Skin of body (tissue), 1 donor: ENCODE measurements at regions not wholly inside any gene's neighbourhood (a gene's known extent, or its start where the extent isn't known, plus 50 kb on each side); places are given as distances from the start of the nearest gene placed in this dataset.
"Not testable (repeated sequence)": the region's sequence is repeated elsewhere in the genome, so short reads cannot be mapped to it uniquely, and the experiment has no call there.

Experiments used
- DNase-seq: peaks from one replicate; lab custom pipeline; 2025; lab: John Stamatoyannopoulos, UW

DNA sequence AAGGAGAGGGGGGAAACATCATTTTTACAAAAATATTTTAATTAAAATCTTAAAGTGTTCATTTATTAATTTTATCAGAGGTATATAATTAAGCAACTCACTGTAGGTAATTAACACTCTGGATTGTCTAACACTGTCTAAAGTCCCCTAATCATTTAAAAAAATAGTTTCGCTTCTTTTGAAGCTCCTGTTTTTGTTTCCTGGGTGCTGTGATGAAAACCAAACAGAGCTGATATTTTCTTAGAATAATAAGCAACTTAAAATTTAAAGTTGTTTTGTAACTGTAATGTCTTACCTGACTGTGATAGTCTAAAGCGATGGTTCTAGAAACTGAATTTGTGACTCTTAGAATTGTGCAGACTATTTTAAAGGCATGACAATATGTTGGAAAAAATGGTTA is 961.0 kb downstream of the GATA3 start:
- DNase-seq = no peak

DNA sequence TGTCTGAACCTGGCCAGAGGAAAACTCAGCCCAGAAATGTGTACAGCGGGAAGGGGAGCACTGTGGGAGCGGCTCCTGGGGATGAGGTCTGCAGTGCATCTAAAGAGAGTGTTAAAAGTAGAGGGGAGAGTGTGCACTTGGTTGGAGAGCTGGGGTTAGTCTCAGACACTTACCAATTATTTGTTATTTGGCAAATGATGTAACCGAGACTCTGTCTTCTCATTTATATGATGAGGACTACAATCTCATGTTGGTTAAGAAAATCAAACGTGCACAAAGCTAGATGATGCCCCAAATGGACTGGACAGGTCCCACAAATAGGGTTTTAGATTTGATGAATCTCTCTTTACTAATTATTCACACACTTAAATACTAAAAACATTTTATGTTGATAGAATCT is 962.4 kb downstream of the GATA3 start:
- no peak for DNase-seq

DNA sequence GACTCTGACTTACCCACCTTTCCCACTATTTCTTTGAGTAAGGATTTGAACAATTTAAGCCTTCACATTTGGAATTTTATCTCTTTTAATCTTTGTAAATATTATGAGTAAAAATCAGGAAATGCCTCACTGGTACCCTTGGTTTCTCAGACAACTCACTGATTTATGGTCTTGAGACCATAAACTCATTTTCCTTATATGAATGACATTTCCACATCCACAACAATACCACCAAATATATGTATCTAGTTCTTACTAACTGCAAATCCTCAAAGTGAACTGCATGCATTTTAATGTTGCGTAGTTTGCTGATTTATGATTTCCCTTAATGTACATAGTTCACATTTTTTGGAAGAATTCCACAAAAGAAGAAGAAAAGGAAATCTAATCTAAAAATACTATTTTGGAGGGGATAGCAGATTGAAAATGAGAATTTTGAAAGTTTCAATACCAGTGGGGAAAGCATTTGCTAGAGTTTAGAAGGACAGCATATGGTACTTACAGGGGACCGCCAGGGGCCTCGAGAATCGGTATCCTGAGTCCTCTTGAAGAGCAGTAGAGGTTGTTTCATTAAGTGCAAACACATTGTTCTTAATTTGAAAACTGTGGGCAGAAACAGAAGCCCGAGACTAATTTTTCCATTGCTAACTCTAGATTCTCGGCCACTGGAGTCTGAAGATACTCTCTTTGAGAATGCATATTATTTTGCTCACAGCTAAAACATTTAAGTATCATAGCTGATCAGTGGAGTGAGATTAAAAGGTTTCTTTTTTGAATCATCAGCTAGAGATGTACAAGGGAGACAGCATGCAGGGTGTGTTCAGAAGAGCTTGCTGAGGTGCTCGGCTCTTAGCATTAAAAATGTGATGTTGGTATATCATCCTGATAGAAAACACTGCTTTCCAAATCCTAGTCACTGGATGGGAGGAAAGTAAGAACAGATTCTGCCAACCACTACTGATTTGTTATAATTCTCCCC is 964.0 kb downstream of the GATA3 start:
- no peak for DNase-seq

DNA sequence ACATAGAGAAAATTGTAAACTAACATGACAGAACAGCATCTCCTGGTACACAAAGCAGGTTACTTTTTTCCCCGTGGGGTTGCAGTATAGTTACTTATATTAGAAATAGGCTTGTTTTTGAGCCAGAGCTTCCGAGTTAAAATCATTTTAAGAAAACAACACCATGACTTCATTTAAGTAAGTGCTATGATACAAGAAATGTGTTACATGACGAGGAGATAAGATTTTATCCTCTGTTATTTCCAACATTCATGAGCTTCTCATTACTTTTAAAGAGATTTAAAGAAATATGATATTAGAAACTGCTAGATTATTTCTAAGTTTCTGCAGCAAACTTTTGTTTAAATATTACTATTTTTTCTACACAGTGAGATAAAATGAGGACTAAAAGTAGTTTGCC is 968.7 kb downstream of the GATA3 start:
- no peak for DNase-seq

DNA sequence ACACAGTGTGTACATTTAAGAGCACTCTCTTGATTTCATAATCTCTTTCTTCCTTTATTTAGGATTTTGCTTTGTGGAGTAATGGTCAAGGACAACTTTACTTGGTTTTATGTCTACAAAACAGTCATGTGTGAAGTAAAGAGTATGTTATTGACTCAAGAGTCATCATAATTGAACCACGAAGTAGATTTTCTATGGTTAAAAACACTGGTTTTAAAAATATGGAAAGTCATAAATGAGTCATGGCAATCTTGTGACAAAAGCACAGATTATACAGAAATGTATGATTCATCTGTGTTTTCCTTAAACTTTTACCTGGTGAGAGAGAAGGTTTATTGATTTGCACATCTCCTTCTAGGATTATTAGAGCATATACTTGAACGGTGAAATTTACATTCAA is 969.7 kb downstream of the GATA3 start:
- DNase-seq = no peak

DNA sequence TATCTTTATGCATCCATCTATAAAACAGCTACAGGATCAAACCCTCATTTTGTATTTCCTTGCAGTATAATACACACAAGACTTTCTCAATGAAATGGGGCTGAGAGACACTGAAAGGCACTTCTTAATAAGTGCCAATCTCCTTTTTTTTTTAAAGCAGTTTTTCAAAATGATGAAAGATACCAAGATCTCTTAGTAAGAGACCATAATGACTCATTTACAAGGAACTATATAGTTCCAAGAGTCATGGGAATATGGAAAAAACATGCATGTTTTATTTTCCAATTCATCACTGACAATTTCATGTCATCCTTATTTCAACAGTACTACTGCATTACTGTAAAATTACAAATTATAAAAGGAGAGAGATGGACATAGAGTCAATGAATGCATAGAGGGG is 973.7 kb downstream of the GATA3 start:
- DNase-seq = no peak

DNA sequence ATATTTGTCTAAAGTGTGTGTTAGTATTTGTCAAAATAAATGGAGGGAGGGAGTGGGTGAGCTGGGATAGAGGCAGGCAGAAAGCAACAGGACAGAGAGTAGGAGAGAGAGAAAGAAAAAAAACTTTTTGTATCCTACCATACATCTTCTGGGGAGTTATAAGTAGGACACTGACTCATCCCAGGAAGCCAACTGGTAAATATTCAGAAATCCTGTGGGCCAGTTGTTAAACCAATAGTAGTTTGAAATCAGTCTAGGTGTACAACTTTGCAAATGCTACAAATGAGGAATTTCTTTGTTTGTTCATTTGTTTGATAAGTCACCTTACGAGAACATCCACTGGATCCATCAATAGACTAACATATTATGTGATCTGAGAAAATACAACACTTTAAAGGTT is 980.9 kb downstream of the GATA3 start:
- DNase-seq = no peak

DNA sequence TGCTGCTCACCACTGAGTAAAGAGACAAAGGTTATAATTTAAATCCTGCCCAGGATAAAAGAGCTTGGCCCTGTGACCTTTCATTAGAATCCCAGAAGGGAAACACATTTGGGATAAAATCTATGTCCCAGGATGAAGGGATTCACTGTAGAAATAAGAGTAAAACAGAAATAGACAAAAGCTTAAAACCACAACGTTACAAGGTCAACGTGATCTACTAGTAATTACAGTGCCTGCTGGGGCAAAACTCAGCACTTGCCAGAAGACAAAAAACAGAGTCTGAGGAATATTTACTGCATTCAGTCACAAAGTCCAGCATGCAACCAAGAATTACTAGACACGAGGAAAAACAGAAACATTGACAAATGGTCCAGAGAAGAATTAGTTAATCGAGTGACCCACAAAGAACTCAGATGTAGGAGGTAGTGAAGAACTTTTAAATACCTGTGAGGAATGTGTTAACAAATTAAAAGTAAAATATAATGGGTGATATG is 982.3 kb downstream of the GATA3 start:
- DNase-seq = no peak

DNA sequence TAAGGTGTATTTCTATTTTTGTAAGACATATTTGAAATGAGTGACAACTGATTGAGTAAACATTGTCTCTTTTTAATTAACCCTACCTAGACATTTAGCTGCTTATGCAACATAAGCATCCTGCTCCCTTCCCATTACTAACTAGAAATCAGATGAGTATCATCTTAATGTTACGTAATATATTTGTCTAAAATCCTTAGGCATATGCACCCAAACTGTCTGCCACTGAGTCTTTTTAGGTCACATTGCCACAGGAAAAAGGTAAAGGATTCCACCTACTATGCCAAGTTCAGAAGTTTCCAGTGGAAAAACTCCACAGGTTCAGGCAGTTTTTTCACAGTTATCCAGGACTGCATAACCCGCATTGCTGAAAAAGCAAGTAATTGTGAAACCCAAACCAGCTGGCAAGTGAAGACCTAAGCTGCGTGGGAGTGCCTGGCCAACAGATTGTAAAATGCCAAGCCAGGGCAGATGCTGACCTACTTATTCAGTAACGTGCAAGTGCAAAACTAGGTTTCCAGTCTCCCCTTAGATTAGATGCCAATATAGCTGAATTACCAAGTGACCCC is 983.7 kb downstream of the GATA3 start:
- DNase-seq = no peak

DNA sequence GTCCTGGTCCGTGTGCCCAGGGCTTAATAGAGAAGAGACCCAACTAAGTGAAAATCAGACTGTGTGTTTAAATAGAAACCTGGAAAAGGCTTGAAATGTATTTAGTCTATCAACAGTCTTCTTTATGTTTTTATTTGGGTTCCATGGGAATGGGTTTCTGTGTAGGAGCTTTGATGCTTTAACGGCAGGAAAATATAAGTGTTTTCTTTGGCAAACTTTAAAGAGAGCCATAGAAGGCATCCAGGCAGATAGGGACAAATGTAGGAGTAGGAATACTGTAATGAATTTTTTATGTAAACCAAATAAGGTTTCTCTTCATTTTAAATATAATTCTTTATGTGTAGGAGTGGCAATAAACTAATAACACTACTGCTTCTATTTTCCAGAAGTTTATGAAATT is 989.0 kb downstream of the GATA3 start:
- DNase-seq = no peak

DNA sequence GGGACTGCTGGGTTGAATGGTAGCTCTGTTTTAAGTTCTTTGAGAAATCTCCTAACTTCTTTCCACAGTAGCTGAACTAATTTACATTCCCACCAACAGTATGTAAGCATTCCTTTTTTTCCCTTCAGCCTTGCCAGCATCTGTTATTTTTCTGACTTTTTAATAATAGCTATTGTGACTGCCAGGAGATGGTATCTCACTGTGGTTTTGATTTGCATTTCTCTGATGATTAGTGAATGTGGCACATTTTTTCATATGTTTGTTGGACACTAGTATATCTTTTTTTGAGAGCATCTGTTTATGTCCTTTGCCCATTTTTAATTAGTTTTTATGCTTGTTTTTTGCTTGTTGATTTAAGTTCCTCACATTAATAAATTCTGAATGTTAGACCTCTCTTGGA is 990.8 kb downstream of the GATA3 start:
- DNase-seq = no peak

DNA sequence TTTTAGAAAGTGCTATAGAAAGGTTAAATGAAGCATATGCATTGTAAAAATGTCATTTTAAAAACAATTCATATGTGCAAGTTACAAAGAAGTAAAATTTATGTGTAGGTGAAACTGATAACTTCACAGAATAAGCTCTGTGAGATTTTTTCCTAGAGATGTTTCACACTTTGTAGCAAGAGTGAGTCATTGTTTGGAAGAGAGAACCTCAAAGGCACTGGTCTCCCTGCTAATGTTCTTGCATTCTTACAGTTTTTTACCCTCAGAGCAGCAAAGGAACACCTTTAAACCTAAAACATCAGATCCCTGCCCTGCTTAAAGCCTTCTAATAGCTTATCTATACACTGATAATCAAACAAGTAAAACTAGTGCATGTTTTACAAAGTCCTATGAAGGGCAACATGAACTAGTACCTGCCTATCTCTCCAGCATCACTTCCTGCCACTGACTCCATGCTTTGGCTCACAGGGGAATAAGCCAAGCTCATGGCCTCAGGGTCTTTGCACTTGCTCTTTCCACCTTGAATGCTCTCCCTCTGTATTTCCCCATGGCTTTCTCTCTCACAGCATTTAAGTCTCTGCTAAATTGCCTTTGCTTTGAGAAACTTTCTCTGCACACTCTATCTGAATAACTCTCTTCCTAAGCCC is 997.0 kb downstream of the GATA3 start:
- no peak for DNase-seq

DNA sequence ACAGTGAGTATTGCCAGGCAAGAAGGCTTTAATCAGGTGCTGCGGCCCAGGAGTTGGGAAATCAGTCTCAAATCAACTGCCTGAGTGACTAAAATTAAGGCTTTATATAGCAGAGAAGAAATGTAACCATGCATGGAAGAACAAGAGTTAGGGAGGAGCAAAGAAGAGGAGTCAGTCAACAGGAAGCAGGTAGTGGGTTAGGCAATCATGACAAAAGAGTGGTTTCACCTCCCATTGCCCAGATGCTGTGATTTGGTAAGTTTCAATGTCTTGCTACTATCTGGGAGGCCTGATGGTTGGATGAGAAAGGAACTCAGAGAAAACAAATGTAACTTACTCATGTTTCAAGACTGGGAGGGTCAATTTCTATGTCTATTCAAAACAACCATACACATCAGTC is 998.3 kb downstream of the GATA3 start:
- DNase-seq = no peak

DNA sequence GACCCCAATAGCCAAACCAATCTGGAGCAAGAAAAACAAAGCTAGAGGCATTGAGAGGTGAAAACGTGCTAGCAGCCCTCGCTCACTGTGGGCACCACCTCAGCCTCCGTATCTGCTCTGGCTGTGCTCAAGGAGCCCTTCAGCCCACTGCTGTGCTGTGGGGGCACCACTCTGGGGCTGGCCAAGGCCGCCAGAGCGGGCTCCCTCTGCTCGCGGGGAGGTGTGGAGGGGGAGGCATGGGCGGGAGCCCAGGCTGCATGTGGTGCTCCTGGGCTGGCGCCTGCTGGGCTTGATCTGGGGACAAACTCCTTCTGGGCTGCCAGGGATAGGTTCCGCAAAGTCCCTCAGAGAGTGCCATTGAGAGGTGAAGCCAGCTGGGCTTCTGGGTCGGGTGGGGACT is 1002.0 kb downstream of the GATA3 start:
- DNase-seq = no peak

DNA sequence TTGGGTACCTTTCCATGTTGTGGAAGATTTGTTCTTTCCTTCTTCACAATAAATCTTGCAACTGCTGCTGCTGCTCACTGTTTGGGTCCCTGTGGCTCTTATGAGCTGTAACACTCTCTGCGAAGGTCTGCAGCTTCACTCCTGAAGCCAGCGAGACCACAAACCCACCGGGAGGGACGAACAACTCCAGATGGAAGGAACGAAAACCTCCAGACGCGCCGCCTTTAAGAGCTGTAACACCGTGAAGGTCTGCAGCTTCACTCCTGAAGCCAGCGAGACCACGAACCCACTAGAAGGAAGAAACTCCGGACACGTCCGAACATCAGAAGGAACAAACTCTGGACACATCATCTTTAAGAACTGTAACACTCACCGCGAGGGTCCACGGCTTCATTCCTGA is 1002.8 kb downstream of the GATA3 start:
- DNase-seq = not testable (repeated sequence)

DNA sequence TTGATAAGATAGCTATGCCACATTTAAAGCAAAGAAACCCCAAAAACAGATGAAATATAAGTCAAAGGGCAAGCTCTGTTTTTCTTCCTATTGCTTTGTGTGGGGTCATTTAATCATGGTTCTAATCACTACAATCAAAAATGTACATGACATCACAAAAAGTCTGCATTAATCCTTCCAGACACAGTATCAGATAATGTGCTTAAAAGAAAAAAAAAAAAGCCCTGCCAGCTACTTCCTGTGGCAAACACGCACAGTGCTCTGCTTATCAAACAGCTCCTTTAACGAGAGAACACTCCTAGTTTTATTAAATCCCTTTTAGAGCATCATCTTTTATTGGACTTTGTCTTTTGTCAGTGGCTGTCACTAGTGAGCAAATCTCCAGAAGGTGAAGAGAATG is 1005.8 kb downstream of the GATA3 start:
- no peak for DNase-seq

DNA sequence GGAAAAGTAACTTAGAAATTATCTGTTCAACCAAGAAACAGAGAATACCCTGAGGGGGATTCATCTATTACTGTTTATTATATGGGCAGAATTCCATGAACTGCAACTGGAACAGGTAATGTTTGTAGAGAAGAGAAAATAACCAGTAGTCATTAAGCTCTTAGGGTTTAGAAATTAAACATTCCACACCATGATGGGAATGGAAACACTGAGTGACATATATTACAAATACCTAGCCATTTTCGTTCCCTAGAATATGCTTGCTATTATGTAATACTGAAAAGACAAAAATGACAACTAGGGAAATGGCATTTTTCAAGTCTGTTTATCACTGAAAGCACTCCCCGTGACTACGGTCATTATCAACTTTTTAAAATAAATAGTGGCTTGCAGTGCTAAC is 1007.4 kb downstream of the GATA3 start:
- no peak for DNase-seq

DNA sequence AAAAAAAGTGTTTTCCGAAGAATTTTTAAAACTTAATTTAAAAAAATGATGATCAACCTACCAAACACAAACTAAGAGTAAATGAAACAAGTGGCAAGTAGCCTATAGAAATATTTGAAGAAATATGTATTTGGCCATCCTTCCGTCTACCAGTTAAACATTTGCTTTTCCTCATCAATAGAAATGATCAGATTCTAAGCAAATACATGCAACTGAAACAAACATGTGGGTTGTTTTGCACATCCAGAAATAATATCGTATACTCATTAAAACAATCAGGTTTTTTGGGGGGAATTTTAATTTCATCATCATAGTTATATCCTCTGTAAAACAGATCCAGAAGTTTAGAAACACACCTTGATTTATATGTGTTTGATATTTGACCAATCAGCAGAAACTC is 1011.7 kb downstream of the GATA3 start:
- DNase-seq = no peak

DNA sequence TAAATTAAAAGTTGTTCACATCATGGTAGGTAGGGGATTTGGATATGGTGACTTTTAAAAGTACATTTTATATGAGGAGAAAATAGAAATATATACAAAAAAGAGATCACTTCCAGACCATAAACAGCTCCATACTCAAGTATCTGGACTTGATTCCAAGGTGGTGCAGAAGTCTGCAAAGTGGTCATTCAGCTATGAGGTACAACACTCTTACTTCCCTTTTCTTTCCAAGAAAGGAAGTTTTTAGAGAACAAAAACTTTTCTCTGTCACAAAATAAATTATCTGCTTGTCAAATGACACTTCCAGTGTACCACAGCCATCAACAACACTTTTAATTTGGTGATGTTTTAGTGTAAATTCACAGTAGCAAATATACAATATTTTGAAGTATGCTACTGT is 1013.5 kb downstream of the GATA3 start:
- no peak for DNase-seq

DNA sequence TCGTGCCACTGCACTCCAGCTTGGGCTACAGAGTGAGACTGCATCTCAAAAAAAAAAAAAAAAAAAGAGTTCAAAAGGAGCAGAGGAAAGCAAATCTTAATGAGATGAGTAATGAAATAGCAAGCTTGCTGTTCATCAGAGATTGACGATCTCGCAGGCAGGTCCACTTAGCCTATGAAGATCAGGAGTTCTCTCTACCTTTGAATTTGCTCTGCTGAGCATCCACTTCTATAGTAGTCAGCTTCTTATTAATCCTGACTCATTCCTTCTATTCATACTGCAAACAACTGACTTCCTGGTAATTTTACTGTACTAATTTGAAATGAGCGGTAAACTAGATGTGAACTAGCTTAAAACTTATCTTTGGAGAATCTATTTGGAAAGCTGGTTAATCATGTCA is 1014.6 kb downstream of the GATA3 start:
- DNase-seq = no peak

DNA sequence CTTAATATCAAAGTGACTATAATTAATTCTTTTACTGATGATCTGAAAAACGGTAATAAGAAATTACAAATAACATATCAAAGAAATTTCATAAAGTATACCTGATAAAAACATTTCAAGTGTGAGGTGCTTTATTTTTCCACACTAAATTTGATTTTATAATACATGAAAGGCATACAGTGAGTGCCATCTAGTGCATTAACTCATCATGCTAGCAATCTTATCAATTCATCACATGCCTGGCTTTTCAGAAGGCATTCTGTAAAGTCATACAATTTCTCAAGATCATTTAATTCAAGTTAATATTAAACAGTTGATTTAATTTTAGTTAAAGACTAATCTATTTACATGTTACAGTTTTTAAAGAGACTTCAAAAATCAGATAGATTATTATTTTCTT is 1020.9 kb downstream of the GATA3 start:
- DNase-seq = no peak

DNA sequence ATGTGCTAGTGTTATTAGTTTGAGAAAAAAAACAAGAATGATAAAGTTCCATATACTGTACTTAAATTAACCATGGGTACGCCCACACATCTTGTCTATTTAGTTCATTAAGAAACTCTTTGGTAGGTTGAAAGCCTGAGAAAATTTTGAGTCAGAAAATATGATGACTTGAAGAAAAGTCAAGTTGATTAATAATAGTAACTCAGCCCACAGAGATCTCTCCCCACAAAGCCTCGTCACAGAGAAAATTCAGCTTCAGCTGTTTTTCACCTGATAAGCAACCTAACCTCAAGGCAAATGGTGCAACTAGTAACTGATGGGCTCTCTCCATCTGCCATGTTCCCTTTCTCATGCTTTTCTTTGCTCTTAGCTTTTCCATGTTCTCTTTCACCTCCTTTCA is 1021.6 kb downstream of the GATA3 start:
- no peak for DNase-seq

DNA sequence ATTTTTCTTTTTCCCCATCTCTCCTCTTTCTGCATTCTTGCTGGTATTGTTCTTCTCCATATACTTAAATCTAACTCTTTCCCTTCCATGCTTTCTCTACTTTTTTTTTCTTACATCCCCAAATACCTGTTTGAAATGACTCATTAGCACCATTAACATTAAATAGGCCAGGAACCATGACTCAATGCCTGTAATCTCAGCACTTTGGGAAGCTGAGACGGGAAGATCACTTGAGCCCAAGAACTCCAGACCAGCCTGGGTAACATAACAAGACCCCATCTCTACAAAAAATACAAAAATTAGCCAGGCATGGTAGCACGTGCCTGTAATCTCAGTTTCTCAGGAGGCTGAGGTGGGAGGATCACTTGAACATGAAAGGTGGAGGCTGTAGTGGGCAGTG is 1026.8 kb downstream of the GATA3 start:
- DNase-seq = no peak
